T-cell (primary cell): ENCODE measurements at regions not wholly inside any gene's neighbourhood (a gene's known extent, or its start where the extent isn't known, plus 50 kb on each side); places are given as distances from the start of the nearest gene placed in this dataset.
A peak's percentile ranks its signal among the peaks of the same experiment; 100 is the strongest.

Source experiments
- ATAC-seq, 4 experiments: fragments of 200-7000 bp in 3 of 4; fragments of 150-1000 bp in 1 of 4; cut with Tn5 transposase; replicated peaks in 1 of 4; 1 replicate in 3 of 4; 2 replicates in 1 of 4; pipeline ENCODE4 v1.10.0; 2021; ENCODE audit warnings: moderate library complexity in 3 of 4, mild to moderate bottlenecking in 2 of 4, moderate number of reproducible peaks in 1 of 4
- CTCF ChIA-PET, 2 donors: fragments of 300-600 bp; sonication (Branson Sonifier 250); formaldehyde crosslinking; loops; one replicate each; lab custom pipeline; 2022; ENCODE audit warnings: antibody characterized with exemption in 2 of 2; lab: Charles Lee
- POLR2A ChIA-PET, 2 donors: fragments of 300-600 bp; sonication (Branson Sonifier 250); formaldehyde crosslinking; loops; one replicate each; lab custom pipeline; 2022; ENCODE audit warnings: antibody characterized with exemption in 2 of 2; lab: Charles Lee
- DNase-seq, 35 experiments: peaks; one replicate each; pipeline versions ENCODE4 v3.0.0 to v3.0.0-alpha.2; 2013 to 2023
- H3K27ac ChIP-seq: one replicate; pipeline ENCODE4 v1.5.1; 2013; ENCODE audit warnings: low read length
- H3K27me3 ChIP-seq, 2 experiments: replicated peaks in 1 of 2; 1 replicate in 1 of 2; 2 replicates in 1 of 2; pipeline versions ENCODE4 v1.6.1 to v1.7.0; 2013; ENCODE audit warnings: low read length in 1 of 2, mixed read lengths in 1 of 2; ENCODE audit not compliant: control insufficient read depth in 2 of 2, insufficient read depth in 2 of 2; ENCODE audit errors: extremely low read depth in 1 of 2
- H3K36me3 ChIP-seq, 2 donors: 1 replicate in 1 of 2; 2 replicates in 1 of 2; pipeline versions ENCODE4 v1.6.1 to v1.7.0; 2013; ENCODE audit warnings: low read length in 1 of 2; ENCODE audit not compliant: control insufficient read depth in 2 of 2, insufficient read depth in 1 of 2; ENCODE audit errors: extremely low read depth in 1 of 2
- H3K4me1 ChIP-seq, 2 experiments: 1 replicate in 1 of 2; 2 replicates in 1 of 2; pipeline versions ENCODE4 v1.6.1 to v1.7.0; 2013; ENCODE audit warnings: low read length in 2 of 2, mixed read lengths in 1 of 2; ENCODE audit not compliant: insufficient read depth in 2 of 2, control insufficient read depth in 1 of 2; ENCODE audit errors: extremely low read depth in 1 of 2
- H3K4me3 ChIP-seq, 2 donors: 1 replicate in 1 of 2; 2 replicates in 1 of 2; pipeline versions ENCODE4 v1.5.1 to v1.7.0; 2013; ENCODE audit warnings: mild to moderate bottlenecking in 2 of 2, low read length in 1 of 2, moderate library complexity in 1 of 2; ENCODE audit not compliant: control insufficient read depth in 1 of 2; ENCODE audit errors: extremely low read depth in 1 of 2
- H3K9me3 ChIP-seq: 2 replicates; pipeline ENCODE4 v1.7.0; 2013
- H3K27ac Mint-ChIP-seq, 2 donors: one replicate each; pipeline ENCODE4 v1.8.0; 2020 to 2021; ENCODE audit warnings: mild to moderate bottlenecking in 2 of 2, mixed read lengths in 2 of 2
- H3K27me3 Mint-ChIP-seq, 2 donors: one replicate each; pipeline ENCODE4 v1.8.0; 2021 to 2022; ENCODE audit warnings: mixed read lengths in 2 of 2
- H3K36me3 Mint-ChIP-seq: one replicate; pipeline ENCODE4 v1.8.0; 2021; ENCODE audit warnings: mixed read lengths
- H3K4me1 Mint-ChIP-seq, 3 donors: one replicate each; pipeline ENCODE4 v1.8.0; 2020 to 2022; ENCODE audit warnings: mixed read lengths in 3 of 3, mild to moderate bottlenecking in 1 of 3
- H3K4me3 Mint-ChIP-seq, 3 donors: one replicate each; pipeline ENCODE4 v1.8.0; 2020 to 2022; ENCODE audit warnings: mild to moderate bottlenecking in 3 of 3, mixed read lengths in 3 of 3, moderate library complexity in 3 of 3
- H3K9me3 Mint-ChIP-seq, 3 donors: one replicate each; pipeline ENCODE4 v1.8.0; 2020 to 2022; ENCODE audit warnings: mixed read lengths in 3 of 3
- WGBS: methylation state at CpG from one replicate; pipeline ENCODE4 v1.1.5; 2013; ENCODE audit warnings: missing lambda C conversion rate; ENCODE audit not compliant: insufficient coverage; 5-methylcytosine and 5-hydroxymethylcytosine counted together

GRCh38 chr2:128625421-128625820, 306.8 kb upstream of the HS6ST1 start:
- Mint-ChIP-seq H3K27me3 (no peaks in the 10 kb centered on the region), H3K9me3 (no peaks in the 10 kb centered on the region), H3K27ac (no peak overlapping the region), H3K4me1 (peaks cover 0 to 13% (median 0%) of the 10 kb centered on the region in 3 donors), H3K36me3 (no peaks in the 10 kb centered on the region), H3K4me3 (no peak overlapping the region)
- ChIA-PET POLR2A (no interaction called here), CTCF (no interaction called here)
- Histone ChIP-seq H3K9me3 (no peaks in the 10 kb centered on the region), H3K27me3 (peaks cover 0 to 7% of the 10 kb centered on the region in 2 experiments), H3K27ac (no peak overlapping the region), H3K36me3 (no peaks in the 10 kb centered on the region), H3K4me3 (no peak overlapping the region), H3K4me1 (peaks cover 0 to 5% of the 10 kb centered on the region in 2 experiments)
- WGBS = 88% methylated on average over 5 of the region's 8 CpGs
- DNase-seq (no peak), ATAC-seq (no peak)

DNA sequence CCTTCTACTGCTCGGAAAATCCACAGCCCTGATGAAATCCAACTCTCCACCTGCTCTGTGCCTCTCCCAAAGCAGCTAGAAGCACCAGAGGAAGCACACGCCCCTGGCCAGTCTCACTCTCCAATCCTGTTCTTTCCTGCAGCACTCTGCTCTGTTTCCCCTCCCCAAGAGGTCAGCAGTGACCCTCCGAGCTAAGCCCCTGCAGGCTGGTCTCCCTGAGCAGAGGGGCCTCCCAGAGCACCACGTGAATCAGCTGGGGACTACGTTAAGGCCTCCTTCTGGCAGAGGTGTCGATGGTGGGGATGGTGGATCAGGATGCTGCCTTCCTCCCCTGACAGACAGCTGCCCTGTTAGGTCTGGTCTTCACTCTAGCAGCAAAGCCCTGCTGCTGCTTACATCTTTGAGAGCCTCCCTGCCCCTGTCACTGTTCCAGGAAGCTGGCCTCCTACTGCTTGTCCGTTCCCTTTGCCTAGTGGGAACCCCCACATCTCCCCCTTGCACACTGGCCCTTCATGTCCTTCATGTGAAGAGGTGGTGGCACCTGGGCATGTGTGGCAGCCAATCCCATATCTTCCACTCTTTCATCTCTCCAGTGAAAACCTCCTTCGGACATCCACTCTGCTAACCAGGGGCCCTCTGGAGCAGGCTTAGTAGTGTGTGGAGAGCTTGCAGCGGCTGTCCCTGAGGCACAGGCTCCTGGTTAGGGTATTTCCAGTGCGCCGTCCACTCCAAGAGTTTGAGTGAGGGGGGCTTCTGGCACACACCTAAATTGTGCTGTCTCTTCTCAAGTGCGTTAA, 307.5 kb upstream of the HS6ST1 start:
- no peak for ATAC-seq
- POLR2A ChIA-PET = no interaction called here
- no peaks in the 10 kb centered on the region for H3K36me3 Mint-ChIP-seq

DNA sequence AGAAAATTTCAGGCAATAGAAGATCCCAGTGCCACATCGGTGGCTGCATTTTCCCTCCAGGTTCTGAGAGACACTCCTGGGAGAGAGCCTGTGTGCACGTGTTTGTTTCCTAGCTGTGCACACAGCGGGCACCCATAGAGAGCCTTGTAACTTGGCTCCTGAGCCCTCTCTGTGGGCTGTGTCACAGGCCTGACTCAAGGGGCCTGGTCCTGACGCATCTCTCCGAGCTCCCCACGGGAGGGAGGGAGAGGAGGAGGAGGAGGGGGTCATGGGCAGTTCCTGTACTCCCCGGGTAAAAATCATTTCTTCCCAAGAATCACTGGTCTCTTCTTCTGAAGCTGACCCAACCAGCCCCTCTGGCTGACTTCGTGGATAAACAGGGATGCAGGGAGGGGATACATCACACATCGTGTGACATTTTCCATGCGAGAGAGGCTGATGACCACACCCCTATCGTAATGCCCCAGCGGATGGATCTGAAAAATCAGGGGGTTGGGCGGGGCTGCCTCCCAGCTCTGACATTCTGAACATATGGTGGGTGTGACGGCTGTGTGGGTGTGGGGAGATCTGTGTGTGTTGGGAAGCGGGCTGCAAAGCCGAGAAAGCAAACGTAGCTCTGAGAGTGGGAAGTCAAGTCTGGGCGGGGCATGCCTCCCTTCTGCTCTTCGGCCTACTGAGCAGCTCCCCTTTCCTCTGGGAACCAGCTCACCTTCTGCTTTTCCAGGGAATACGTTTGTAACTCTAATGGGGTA, 308.3 kb upstream of the HS6ST1 start:
- Mint-ChIP-seq H3K27me3 (no peaks in the 10 kb centered on the region), H3K4me1 (peaks cover 0 to 13% (median 0%) of the 10 kb centered on the region in 3 donors), H3K9me3 (no peaks in the 10 kb centered on the region), H3K27ac (no peak overlapping the region), H3K4me3 (no peak overlapping the region), H3K36me3 (no peaks in the 10 kb centered on the region)
- 85% methylated on average over 8 of the region's 20 CpGs for whole genome bisulfite sequencing
- H3K4me3 ChIP-seq = no peak overlapping the region
- ChIA-PET POLR2A (no interaction called here), CTCF (no interaction called here)
- no peaks in the 10 kb centered on the region for H3K36me3 ChIP-seq
- peaks cover 0 to 5% of the 10 kb centered on the region in 2 experiments for H3K4me1 ChIP-seq
- ATAC-seq (no peak), DNase-seq (no peak)
- H3K9me3 ChIP-seq = no peaks in the 10 kb centered on the region
- H3K27me3 ChIP-seq = peaks cover 0 to 7% of the 10 kb centered on the region in 2 experiments
- no peak overlapping the region for H3K27ac ChIP-seq

More for the DNA sequence above, 307.5 kb upstream of the HS6ST1 start:
- H3K9me3 Mint-ChIP-seq = no peaks in the 10 kb centered on the region
- Histone ChIP-seq H3K36me3 (no peaks in the 10 kb centered on the region), H3K27ac (no peak overlapping the region), H3K4me3 (no peak overlapping the region), H3K27me3 (peaks cover 0 to 7% of the 10 kb centered on the region in 2 experiments), H3K4me1 (peaks cover 0 to 5% of the 10 kb centered on the region in 2 experiments), H3K9me3 (no peaks in the 10 kb centered on the region)
- CTCF ChIA-PET = no interaction called here
- DNase-seq = no peak
- peaks cover 0 to 13% (median 0%) of the 10 kb centered on the region in 3 donors for H3K4me1 Mint-ChIP-seq
- H3K27ac Mint-ChIP-seq = no peak overlapping the region
- no peaks in the 10 kb centered on the region for H3K27me3 Mint-ChIP-seq
- WGBS = 77% methylated on average over 8 of the region's 12 CpGs
- no peak overlapping the region for H3K4me3 Mint-ChIP-seq

- H3K27me3 Mint-ChIP-seq = no peaks in the 10 kb centered on the region
- ChIA-PET CTCF (no interaction called here), POLR2A (no interaction called here)
- peaks cover 0 to 7% of the 10 kb centered on the region in 2 experiments for H3K27me3 ChIP-seq
- no peak overlapping the region for H3K27ac ChIP-seq
- WGBS = 79% methylated on average over 4 of the region's 7 CpGs
- no peak overlapping the region for H3K4me3 Mint-ChIP-seq
- H3K4me1 ChIP-seq = peaks cover 0 to 5% of the 10 kb centered on the region in 2 experiments
- H3K36me3 Mint-ChIP-seq = no peaks in the 10 kb centered on the region
- peak in 1 of 35 experiments; percentile 13 for DNase-seq
- no peak overlapping the region for H3K4me3 ChIP-seq
- H3K4me1 Mint-ChIP-seq = peaks cover 0 to 13% (median 0%) of the 10 kb centered on the region in 3 donors
- H3K9me3 ChIP-seq = no peaks in the 10 kb centered on the region
- H3K27ac Mint-ChIP-seq = no peak overlapping the region
- no peaks in the 10 kb centered on the region for H3K36me3 ChIP-seq
- no peak for ATAC-seq
- H3K9me3 Mint-ChIP-seq = no peaks in the 10 kb centered on the region
Observed at GRCh38 chr2:128628206-128628605, 309.5 kb upstream of the HS6ST1 start.

GRCh38 chr2:128628996-128629395, 310.3 kb upstream of the HS6ST1 start:
- Histone ChIP-seq H3K4me3 (no peak overlapping the region), H3K9me3 (no peaks in the 10 kb centered on the region), H3K36me3 (no peaks in the 10 kb centered on the region), H3K27ac (no peak overlapping the region), H3K27me3 (peaks cover 0 to 4% of the 10 kb centered on the region in 2 experiments), H3K4me1 (no peaks in the 10 kb centered on the region)
- 24% methylated on average over 2 of the region's 6 CpGs for WGBS
- Mint-ChIP-seq H3K27me3 (no peaks in the 10 kb centered on the region), H3K9me3 (no peaks in the 10 kb centered on the region), H3K27ac (no peak overlapping the region), H3K4me3 (no peak overlapping the region), H3K4me1 (peaks cover 0 to 13% (median 0%) of the 10 kb centered on the region in 3 donors), H3K36me3 (no peaks in the 10 kb centered on the region)
- CTCF ChIA-PET = no interaction called here
- ATAC-seq (no peak), DNase-seq (no peak)
- POLR2A ChIA-PET = interaction anchor here in 1 of 2 donors (0.6 kb wide), 1 partner anchor 1795 kb away, joined by 4 read pairs; no protein-coding TSS in a partner anchor

DNA sequence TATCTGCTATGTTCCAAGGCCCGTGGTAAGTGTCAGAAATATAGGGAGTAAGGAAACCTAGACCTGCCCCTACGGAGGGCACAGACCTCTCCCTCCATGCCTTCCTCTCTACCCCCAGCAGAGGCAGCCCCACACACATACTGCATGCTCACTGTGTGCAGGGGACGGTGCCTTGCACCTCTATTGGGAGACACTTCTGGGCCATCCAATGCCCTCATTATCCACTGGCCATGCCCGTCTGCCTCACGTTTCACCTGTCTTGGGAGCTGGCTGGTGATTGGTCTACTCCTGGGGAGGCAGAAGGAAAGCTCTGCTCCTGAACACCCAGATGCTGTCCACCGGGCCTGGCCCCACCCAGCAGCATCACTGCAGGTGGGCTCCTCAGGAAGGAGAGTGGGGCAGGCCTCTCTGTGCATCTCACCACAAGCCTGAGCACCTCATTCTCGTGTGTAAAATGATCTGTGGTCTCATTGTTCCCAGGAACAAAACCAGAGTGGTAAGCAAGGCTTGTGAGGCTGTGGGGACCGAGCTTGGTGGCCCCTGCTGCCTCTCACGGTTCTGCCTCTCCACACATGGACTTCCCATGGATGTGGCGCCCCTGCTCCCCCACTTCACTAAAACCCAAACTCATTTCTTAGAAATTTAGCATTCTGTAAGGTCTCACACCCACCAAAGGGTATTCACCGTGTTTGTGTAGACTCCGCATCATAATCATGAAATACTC, 312.5 kb upstream of the HS6ST1 start:
- Mint-ChIP-seq H3K27me3 (no peaks in the 10 kb centered on the region), H3K4me1 (peaks cover 0 to 4% (median 0%) of the 10 kb centered on the region in 3 donors), H3K9me3 (no peaks in the 10 kb centered on the region), H3K4me3 (no peak overlapping the region), H3K36me3 (no peaks in the 10 kb centered on the region), H3K27ac (no peak overlapping the region)
- Histone ChIP-seq H3K27ac (no peak overlapping the region), H3K4me3 (no peak overlapping the region), H3K27me3 (peaks cover 0 to 4% of the 10 kb centered on the region in 2 experiments), H3K36me3 (no peaks in the 10 kb centered on the region), H3K9me3 (no peaks in the 10 kb centered on the region), H3K4me1 (no peaks in the 10 kb centered on the region)
- ChIA-PET CTCF (no interaction called here), POLR2A (no interaction called here)
- peak in 1 of 35 experiments; percentile 11 for DNase-seq
- ATAC-seq = no peak
- 55% methylated on average over 9 of the region's 12 CpGs for WGBS
